Stimulated activated CD4-positive, alpha-beta T cell treated with anti-CD3 and anti-CD28 coated beads, Interleukin-1b, Interleukin-23, amount 100 ng/mL, for 48 hours (primary cell): ENCODE measurements at regions not wholly inside any gene's neighbourhood (a gene's known extent, or its start where the extent isn't known, plus 50 kb on each side); places are given as distances from the start of the nearest gene placed in this dataset.

Source experiments
- DNase-seq: peaks from one replicate; pipeline ENCODE4 v3.0.0-alpha.2; 2020

DNA sequence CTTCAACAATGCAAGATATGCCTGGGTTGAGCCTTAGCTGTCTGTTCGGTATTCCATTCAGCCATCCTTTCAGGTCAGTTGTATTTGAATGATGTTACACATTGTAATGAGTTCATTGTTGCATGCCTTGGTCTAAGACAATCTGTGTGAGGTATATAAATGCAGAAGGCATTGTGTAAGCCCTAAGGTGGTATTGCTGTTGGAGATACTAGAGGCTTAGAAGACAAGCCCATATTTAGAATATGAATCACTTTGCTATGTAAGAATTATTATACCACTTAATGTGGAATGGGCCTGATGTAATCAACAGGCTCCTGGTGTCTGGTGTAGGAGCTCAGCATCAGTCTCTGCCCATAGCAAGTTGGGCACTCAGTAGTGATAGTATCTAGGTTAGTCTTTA, 473.4 kb upstream of the GNPDA2 start:
- no peak for DNase-seq

DNA sequence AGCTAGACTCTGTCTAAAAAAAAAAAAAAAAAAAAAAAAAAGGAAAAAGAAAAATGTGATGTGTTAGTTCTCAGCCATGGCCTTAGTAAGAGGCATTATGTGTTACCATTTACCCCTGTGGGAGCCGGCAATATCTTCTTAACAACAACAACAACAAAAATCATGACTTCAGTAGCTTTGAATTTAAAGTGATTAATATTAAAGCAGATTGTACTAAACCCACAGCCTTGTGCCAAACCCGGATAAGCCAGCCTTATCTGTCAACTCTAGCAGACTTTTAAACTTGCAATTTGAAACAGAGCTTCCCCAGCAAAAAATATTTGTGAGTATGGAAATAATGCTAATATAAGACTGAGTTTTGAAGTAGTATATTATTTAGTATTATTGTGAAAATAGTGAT, 462.1 kb upstream of the GNPDA2 start:
- no peak for DNase-seq

DNA sequence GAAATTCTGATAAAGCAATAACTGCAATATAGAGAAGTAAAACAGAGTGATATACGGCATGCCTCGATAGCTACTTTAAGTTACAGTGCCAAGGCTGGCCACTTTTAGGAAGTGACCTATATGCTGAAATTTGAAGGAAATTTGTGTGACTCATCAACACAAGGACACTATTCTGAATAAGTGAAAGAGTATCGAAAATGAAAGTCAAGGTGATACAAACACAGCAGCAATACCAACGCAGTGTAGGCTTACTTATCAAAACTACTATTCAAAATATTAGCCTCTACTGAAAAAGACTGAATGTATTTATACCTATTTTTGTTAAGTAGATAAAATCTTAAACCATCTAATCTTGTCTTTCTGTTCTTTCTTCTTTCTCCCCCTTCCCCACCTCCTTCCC, 459.9 kb upstream of the GNPDA2 start:
- DNase-seq, result no peak

DNA sequence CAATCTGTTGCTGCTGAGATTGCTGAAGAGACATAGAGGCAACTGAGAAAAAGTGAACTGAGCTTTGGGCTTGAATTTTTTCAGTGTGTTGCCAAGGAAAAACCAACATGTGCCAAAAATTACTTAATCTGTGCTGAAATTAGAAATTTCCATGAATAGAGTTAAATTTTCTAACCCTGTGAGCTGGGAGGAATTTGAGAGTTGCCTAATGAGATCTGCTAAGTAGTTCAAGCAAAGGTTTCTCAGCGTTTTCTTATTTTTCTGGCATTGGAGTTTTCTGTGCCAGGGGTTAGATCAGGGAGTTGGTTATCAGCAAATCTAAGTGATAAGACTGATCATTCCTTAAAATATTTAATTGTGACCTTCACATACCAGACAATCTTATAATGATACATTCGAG, 457.5 kb upstream of the GNPDA2 start:
- no peak for DNase-seq

DNA sequence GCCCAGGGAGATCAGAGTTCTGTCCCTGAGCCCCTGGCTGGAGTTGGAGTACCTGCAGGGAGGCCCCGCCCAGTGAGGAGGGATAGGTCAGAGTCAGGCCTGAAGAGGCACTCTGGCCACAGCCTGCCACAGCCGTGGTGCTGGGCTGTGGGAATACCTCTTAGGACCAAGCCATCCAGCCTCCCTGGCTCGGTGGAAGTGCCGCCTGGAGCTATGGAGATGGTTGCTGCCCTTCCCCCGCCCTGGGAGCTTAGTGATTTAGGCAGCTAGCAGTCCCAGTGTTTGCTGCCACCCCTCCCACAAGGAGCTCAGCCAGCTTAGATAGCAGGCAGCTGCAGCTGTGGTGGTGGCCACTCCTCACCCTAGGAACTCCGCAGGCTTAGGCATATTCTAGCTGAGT, 446.3 kb upstream of the GNPDA2 start:
- DNase-seq, result peak; percentile 1

DNA sequence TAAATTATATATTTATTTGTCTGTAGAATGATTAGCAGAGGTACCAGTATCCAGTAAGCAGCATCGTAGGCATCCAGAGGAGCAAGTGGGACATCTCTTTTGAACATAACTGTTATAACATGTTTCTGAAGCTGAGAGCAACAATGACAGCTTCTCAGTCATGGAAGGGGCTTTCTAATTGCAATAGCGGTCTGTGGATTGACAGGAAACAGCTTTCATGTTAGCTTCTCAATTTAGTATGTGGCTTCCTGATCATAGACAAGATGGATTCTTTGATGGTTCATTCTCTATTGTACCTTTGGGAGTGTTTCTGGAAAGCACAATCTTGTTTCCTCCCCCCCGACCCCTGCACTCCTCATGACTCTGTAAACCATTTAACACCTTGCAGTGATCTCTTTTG, 434.6 kb upstream of the GNPDA2 start:
- DNase-seq, result no peak

DNA sequence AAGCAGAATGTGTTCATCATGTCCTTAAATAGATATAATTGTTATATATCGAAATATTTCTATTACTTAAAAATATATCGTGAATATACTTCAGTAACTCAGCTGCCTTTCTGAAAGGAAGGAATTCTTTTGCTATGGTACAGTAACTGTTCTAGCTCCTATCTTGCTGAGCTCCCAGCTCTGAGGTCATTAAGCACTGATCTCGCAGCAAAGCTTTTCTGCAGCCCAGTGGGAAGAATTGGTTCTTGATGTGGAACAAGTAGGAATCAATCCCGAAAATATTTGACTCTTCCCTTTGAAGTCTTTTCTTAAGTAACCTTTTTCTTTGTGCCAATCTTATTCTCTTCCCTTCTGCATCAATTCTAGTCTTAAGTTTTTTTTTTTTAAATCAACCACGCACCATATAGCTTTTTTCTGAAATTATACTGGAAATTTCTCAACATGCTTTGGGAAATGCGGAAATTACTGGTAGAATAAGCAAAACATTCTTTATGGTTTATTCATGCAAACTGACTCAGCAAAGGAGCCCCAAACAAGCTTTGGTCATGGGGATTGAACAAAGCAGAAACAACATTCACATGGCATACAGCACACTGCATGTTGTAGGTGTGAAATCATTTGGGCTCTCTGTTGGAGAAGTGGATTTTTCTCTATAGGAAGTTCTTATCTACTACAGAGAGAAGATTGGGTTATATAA, 428.9 kb upstream of the GNPDA2 start:
- no peak for DNase-seq

DNA sequence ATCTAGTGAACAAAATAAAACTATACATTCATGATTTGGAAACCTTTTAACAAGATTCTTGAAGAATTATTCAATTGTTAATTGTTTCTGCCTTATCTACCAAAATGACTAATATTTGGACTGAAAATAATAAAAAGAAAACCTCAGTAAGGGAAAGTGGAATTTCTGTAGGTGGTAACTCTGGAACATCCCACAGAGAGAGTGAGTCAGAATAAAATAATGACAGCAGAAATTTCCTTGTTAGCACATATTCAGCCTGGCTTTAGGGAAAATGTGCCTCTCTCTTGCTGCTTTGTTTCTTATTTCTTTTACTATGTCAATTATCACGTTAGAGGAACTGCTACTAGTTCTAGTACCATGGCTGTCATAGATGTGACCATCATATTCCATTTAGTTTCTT, 421.5 kb upstream of the GNPDA2 start:
- no peak for DNase-seq

DNA sequence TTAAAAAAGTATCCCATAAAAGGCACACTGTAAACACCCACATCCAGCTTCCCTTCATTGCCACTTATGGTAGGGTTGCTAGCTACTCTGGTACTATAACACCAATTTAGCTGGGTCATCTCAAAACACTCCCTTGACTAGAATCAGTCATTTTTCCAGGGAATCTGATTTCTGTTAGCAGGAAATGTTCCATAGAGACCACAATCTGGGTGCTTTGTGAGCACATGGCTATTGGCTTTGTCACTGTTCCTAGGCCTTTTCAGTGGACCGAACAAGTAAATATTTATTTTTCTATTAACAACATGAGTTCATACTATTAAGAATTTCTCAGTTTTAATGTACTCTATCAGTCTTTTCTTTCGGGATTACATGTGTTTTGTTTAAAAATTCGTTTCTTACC, 404.7 kb upstream of the GNPDA2 start:
- DNase-seq, result no peak

DNA sequence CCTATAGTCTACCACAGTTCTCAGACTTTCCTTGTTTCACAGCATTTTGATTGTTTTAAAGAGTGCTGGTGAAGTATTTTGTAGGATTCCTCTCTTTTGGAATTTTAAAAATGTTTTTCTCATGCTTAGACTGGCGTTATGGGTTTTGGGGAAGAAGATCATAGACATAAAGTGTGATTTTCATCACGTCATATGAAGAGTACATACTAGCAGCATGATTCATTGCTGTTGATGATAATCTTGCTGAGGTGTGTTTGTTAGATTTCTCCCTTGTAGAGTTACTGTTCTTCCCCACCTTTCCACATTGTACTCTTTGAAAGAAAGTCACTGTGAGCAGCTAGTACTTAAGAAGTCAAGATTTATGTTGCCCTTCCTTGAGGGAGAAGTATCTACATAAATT, 396.1 kb upstream of the GNPDA2 start:
- no peak for DNase-seq

DNA sequence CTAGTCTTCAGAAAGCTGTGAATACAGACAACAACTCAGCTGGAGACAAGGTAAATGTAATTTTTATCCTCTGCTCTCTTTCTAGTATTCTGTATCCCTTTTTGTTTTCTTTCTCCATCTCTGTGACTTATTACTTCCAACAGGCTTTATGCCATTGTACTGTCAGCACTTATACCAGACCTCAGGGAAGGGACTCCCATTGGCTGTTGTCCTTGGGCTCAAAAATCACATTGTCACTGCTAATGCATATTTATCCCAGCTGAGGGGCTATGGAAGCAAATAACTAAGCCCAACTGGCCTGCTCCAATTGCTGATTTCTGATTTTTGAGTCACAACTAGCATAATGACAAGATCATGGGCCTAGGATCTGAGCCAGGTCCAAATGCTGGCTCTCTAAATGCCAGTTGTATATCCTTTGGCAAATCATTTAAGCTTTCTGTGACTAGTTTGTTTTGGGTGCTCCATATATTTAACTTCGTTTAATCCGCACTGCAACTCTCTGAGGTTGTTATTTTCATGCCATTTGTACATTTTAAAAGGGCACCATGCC, 395.1 kb upstream of the GNPDA2 start:
- DNase-seq, result no peak

DNA sequence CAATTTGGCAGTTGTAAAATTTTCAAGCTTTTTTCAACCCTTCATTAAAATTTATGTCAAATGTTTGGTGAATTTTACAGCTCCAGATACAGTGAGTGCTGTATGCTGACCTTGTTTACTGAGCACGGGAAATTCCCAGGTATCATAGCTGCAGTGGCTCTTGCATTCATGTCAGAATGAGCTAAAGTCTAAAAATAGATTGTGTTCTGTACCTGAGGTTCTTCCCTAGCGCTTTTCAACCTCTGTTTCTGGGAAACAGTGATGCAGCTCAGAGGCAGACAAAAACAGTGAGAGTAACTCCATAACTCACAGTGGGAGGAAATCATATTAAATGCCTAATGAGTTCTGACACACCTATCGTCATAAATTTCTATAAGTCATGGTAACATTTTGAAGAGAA, 393.8 kb upstream of the GNPDA2 start:
- DNase-seq, result no peak

DNA sequence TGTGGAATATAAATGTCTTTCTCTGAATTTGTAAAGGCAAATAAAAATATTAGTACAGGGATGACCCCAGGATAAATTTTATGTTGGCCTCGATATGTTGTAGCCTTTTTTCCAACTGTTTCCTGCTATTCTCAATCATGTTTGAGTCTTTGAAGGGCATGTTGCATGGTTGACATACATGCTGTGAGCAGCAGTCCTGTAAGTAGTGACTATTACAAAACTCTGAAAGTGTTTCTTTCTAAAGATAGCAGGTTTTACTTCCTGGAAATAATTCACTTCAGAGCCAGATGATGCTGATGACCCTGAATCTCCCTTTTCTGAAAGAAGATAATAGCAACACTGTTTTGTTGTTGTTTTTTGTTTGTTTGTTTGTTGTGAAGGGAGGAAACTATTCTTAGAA, 393.0 kb upstream of the GNPDA2 start:
- no peak for DNase-seq

DNA sequence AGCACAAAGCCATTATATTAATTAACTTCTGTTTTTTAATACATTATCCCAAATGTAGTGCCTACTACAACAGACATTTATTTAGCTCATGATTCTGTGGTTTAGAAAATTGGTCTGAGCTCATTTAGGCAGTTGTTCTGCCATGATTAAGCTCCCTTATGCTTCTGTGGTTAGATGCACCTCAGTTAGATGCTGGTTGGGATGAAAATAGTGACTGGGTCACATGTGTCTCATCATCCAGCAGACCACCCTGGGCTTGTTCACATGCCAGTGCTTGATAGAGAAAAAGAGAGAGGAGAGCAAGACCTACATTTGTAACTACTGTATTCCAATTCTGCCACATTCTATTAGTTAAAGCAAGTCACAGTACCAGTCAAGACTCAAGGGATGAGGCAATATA, 376.4 kb upstream of the GNPDA2 start:
- no peak for DNase-seq

DNA sequence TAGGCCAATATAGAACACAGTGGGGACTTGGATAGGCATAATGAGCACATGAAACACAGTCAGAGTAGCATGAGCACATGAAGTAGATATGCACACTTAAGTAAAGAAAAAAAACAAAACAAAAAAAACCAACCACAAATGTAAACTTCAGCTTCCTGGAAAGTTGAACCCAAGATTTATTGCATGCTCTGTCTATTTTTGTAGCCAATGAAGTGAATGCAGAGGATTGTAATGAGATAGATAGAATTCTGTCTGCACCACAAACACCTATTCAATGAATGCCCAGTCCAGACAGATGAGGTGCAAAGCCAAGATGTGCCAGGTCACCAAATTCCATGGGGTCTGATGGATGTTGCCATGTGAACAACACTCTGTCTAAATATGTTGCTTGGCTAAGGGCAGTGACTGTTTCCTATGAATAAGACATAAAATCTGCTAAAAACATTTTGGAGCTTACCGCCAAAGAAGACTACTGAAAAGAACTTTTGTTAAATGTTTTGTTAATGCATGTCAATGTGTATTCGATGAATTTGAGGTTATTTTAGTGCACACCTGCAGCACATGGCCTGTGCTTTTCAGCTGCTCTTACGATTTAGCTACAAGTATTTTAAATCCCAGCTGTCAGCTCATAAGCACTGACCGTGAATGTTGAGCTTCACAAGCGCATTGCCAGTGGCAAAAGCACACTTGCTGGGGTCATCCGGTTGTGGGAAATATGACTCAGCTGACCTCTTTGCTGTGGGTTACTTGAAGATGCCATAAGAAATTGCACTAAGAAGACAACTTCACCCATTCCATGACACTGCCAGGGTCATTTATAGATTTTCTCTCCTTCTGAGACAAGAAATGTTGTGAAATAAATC, 374.8 kb upstream of the GNPDA2 start:
- DNase-seq, result no peak

DNA sequence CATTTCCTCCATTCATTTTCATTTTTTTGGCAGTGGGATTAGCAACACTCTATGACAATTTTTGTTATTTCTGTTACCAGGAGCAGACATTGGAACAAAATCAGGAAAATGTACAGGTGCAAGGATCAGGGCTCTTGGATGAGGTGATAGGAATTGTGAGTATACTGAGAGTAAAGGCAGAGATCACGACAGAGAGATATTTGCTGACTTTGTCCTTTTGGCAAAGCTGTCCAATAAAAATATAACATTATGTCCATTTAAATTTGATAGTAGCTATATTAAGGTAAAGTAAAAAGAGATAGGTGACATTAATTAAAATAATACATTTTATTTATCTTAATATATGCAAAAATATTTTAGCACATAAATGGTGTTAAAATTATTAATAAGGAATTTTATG, 373.1 kb upstream of the GNPDA2 start:
- DNase-seq, result no peak

DNA sequence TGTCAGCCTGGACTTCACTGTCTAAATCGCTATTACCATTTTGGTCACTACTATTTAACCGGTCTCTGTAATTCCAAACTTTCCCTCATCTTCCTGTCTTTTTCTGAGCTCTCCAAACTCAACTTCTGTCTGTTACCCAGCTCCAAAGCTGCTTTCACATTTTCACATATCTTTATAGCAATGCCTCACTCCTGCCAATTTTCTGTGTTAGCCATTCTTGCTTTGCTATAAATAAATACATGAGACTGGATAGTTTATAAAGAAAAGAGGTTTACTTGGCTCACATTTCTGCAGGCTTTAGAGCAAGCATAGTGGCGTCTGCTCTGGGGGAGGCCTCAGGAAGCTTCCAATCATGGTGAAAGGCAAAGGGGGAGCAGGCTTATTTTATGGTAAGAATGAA, 368.3 kb upstream of the GNPDA2 start:
- DNase-seq, result no peak

DNA sequence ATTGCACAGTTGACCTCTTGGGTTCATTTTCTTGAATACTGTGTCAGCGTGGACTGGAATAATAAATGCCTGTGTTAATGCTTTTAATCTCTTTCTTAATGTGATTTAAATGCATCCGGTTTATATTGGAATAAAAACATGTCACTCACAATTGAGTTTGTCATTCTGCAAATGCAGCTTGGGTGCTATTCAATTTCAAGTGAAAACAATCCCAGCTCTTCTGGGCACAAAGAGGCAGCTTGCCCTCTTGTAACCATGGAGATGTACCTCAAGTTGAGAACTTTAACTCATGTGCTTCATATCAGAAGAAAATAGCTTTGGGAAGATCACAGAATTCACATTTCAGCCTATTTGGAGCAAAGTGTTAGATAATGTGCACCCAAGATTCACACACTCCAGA, 355.7 kb upstream of the GNPDA2 start:
- no peak for DNase-seq

DNA sequence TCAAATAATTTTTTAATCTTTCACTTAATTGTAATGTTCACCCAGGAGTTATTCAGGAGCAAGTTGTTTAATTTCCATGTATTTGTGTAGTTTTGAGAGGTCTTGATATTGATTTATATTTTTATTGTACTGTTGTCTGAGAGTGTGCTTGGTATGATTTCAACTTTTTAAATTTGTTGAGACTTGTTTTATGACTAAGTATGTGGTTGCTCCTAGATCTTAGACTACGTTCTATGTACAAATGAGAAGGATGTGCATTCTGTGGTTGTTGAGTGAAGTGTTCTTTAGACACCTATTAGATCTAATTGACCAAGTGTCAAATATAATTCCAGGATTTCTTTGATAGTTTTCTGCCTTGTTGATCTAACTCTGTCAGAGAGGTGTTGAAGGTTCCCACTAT, 353.3 kb upstream of the GNPDA2 start:
- DNase-seq, result no peak

DNA sequence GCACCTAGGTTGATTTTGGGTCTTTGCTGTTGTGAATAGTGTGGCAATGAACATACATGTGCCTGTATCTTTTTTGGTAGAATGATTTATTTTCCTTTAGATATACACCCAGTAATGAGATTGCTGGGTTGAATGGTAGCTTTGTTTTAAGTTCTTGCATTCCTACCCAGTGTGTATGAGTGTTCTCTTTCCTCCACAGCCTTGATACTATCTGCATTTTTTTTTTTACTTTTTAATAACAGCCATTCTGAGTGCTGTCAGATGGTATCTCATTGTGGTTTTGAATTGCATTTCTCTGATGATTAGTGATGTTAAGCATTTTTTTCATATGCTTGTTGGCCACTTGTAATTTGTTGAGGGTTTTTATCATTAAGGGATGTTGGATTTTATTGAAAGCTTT, 351.8 kb upstream of the GNPDA2 start:
- no peak for DNase-seq

DNA sequence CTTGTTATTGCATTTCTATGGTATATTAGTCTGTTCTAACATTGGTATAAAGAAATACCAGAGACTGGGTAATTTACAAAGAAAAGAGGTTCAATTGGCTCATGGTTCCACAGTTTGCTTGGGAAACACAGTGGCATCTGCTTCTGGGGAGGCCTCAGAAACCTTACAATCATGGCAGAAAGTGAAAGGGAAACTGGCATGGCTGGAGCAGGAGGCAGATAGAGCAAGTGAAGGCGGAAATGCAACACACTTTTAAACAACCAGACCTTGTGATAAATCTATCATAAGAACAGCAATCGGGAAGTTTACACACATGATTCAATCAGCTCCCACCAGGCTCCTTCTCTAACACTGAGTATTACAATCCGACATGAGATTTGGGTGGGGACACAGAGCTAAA, 346.6 kb upstream of the GNPDA2 start:
- no peak for DNase-seq

DNA sequence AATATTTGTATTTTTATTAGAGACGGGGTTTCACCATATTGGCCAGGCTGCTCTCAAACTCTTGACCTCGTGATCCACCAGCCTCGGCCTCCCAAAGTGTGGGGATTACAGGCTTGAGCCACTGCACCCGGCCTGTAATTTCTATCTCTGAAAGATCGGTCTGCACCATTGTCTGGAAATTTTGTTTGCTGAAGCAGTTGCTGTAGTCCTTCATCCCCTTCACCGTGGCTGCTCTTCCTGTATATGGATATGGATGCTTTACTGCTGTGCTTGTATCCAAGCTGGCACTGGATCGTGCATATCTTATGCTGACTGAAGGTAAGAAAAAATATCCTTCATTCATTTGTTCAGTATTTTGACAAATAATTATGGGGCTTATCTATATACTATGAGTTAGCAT, 338.4 kb upstream of the GNPDA2 start:
- no peak for DNase-seq

DNA sequence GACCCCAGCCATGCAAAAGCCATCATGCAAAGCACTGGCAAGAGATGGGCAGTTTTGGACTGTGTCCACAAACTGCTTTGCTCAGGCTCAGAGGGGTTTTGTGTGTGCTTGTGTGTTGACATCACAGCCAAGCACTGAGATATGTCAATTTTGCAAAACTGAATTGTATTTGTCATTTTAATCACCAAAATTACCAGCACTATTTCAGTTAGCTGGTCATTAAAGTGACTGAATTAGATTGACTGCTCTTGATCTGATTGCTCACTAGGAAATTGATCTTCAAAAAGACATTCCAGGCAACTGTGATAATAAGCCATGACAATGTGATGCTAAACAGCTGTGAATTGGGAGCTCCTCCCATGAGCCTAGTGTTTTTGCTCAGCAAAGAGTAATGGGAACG, 337.3 kb upstream of the GNPDA2 start:
- DNase-seq, result no peak

DNA sequence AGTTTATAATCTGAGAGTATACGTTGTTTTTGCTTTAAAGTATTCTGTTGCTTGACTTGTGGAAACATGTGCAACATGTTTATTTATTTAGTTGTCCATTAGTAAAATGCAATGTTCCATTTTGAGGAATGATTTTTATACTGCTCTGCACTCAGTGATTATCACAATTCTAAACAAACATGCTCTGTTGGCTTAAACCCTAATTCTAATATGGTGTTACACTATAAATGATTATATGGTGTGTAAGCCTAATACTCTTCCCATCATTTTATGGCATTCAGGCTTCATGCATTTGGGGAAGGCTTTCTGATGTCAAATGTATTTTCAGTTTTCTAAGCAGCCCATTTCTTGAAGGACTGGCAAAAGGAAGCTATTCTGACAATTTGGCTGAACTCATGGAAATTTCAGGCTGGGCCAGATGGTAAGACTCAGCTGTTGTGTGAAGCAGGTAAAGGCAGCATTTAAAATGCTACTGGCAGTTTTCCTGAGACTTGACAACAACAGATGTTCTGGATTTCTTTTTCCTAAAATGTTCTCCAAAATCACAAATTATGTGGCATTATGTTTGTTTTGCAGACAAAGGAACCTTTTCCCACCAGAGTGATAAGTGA, 336.7 kb upstream of the GNPDA2 start:
- DNase-seq, result no peak
